CD4-positive, alpha-beta T cell treated with Interleukin-4 for 4 hours (primary cell): ENCODE measurements at regions not wholly inside any gene's neighbourhood (a gene's known extent, or its start where the extent isn't known, plus 50 kb on each side); places are given as distances from the start of the nearest gene placed in this dataset.
"Not testable (repeated sequence)": the region's sequence is repeated elsewhere in the genome, so short reads cannot be mapped to it uniquely, and the experiment has no call there.

ENCODE experiments used
- DNase-seq: peaks from one replicate; pipeline ENCODE4 v3.0.0-alpha.2; 2020

- DNase-seq = peak; percentile 6
Measured at GRCh38 chr11:21625982-21626381, 566.9 kb upstream of the ANO5 start.

- no peak for DNase-seq
Measured at GRCh38 chr11:21628641-21629040, 564.2 kb upstream of the ANO5 start.

GRCh38 chr11:21630934-21631478 lies 561.9 kb upstream of the ANO5 start:
- no peak for DNase-seq

GRCh38 chr11:21631991-21632390 lies 560.9 kb upstream of the ANO5 start:
- DNase-seq = no peak

GRCh38 chr11:21634491-21634890 lies 558.4 kb upstream of the ANO5 start:
- no peak for DNase-seq

- no peak for DNase-seq
Measured at GRCh38 chr11:21634956-21635355, 557.9 kb upstream of the ANO5 start.

GRCh38 chr11:21635394-21636145 lies 557.3 kb upstream of the ANO5 start:
- DNase-seq = no peak

- no peak for DNase-seq
Measured at GRCh38 chr11:21636561-21636960, 556.3 kb upstream of the ANO5 start.

GRCh38 chr11:21640491-21640890 lies 552.4 kb upstream of the ANO5 start:
- DNase-seq = no peak

GRCh38 chr11:21641869-21642268 lies 551.0 kb upstream of the ANO5 start:
- DNase-seq = no peak

- DNase-seq = no peak
Measured at GRCh38 chr11:21646351-21646750, 546.5 kb upstream of the ANO5 start.

- DNase-seq = no peak
Measured at GRCh38 chr11:21650961-21651360, 541.9 kb upstream of the ANO5 start.

GRCh38 chr11:21653951-21654421 lies 538.9 kb upstream of the ANO5 start:
- DNase-seq = no peak

- no peak for DNase-seq
Measured at GRCh38 chr11:21656065-21656464, 536.8 kb upstream of the ANO5 start.

- DNase-seq = no peak
Measured at GRCh38 chr11:21658654-21659193, 534.2 kb upstream of the ANO5 start.

GRCh38 chr11:21659377-21659776 lies 533.5 kb upstream of the ANO5 start:
- not testable (repeated sequence) for DNase-seq

GRCh38 chr11:21659961-21660360 lies 532.9 kb upstream of the ANO5 start:
- DNase-seq = no peak

GRCh38 chr11:21675049-21675616 lies 517.8 kb upstream of the ANO5 start:
- no peak for DNase-seq

- no peak for DNase-seq
Measured at GRCh38 chr11:21687643-21688042, 505.2 kb upstream of the ANO5 start.

- DNase-seq = no peak
Measured at GRCh38 chr11:21704539-21704938, 488.3 kb upstream of the ANO5 start.

- no peak for DNase-seq
Measured at GRCh38 chr11:21707116-21707739, 485.7 kb upstream of the ANO5 start.

GRCh38 chr11:21710809-21711208 lies 482.1 kb upstream of the ANO5 start:
- no peak for DNase-seq

- no peak for DNase-seq
Measured at GRCh38 chr11:21711341-21711740, 481.5 kb upstream of the ANO5 start.

GRCh38 chr11:21723678-21724077 lies 469.2 kb upstream of the ANO5 start:
- DNase-seq = no peak
